ENCODE measurements at regions not wholly inside any gene's neighbourhood (a gene's known extent, or its start where the extent isn't known, plus 50 kb on each side); places are given as distances from the start of the nearest gene placed in this dataset.

- Histone ChIP-seq H3K4me2 (ENCODE audit: low read length) (no peak overlapping the region), H3K9ac (ENCODE audit: low read length) (no peak overlapping the region), H3K4me3 (ENCODE audit: low read length) (no peak overlapping the region), H2AFZ (ENCODE audit: low read depth, low read length) (no peak overlapping the region), H3K79me2 (replicated peaks; ENCODE audit: insufficient read depth, low read length) (no peaks in the 10 kb centered on the region), H3K9me3 (ENCODE audit: low read length) (no peaks in the 10 kb centered on the region), H3F3A (ENCODE audit: insufficient read depth, low read length, poor library complexity, severe bottlenecking) (no peaks in the 10 kb centered on the region), H3K9me2 (ENCODE audit: insufficient read depth, low read length) (no peaks in the 10 kb centered on the region), H3K36me3 (ENCODE audit: insufficient read depth, low read length) (no peaks in the 10 kb centered on the region), H3K27ac (ENCODE audit: low read length) (no peak overlapping the region), H4K20me1 (ENCODE audit: insufficient read depth) (no peaks in the 10 kb centered on the region), H3K27me3 (ENCODE audit: insufficient read depth, low read depth, low read length) (no peaks in the 10 kb centered on the region)
- TF ChIP-seq RAD21 (conservative IDR thresholded peaks at IDR 0.05) (no peak), MXI1 (conservative IDR thresholded peaks at IDR 0.05; ENCODE audit: poor library complexity, severe bottlenecking) (no peak), SMC3 (conservative IDR thresholded peaks at IDR 0.05; ENCODE audit: poor library complexity) (no peak), EZH2 (IDR thresholded peaks at IDR 0.05; ENCODE audit: borderline replicate concordance, insufficient read depth, low read length, poor library complexity, severe bottlenecking) (no peak), POLR2AphosphoS5 (IDR thresholded peaks at IDR 0.05) (no peak), EP300 (conservative IDR thresholded peaks at IDR 0.05; ENCODE audit: poor library complexity, severe bottlenecking) (no peak), TAF1 (IDR thresholded peaks at IDR 0.05; ENCODE audit: low read depth) (no peak), REST (IDR thresholded peaks at IDR 0.05; ENCODE audit: borderline replicate concordance) (no peak)
- TF ChIP-seq, protein P1, sequence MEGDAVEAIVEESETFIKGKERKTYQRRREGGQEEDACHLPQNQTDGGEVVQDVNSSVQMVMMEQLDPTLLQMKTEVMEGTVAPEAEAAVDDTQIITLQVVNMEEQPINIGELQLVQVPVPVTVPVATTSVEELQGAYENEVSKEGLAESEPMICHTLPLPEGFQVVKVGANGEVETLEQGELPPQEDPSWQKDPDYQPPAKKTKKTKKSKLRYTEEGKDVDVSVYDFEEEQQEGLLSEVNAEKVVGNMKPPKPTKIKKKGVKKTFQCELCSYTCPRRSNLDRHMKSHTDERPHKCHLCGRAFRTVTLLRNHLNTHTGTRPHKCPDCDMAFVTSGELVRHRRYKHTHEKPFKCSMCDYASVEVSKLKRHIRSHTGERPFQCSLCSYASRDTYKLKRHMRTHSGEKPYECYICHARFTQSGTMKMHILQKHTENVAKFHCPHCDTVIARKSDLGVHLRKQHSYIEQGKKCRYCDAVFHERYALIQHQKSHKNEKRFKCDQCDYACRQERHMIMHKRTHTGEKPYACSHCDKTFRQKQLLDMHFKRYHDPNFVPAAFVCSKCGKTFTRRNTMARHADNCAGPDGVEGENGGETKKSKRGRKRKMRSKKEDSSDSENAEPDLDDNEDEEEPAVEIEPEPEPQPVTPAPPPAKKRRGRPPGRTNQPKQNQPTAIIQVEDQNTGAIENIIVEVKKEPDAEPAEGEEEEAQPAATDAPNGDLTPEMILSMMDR (IDR thresholded peaks at IDR 0.05; ENCODE audit: poor library complexity, severe bottlenecking) = no peak
These were observed 188.6 kb upstream of the FN1 start for GRCh38 chr2:215624423-215624829.

DNA sequence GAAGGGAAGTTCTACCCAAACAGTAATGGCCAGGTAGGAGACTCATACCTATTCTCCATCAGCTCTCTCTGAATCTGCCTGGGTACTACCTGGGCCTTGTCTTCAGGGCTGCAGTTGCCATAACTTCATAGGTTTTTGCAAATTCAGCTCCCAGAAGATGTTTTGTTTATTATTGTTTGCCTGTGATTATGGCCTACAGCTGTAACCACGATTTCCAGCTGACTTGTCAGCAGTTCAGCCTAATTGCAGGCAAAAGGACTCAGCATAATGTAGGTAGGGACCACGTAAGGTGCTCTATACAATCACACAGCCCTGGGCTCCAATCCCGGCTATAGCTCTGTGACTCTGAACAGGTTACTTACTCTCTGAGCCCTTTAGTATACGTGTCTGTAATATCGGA, 187.0 kb upstream of the FN1 start:
- TF ChIP-seq REST (IDR thresholded peaks at IDR 0.05; ENCODE audit: borderline replicate concordance) = no peak
- no peak for TF ChIP-seq SMC3 (conservative IDR thresholded peaks at IDR 0.05; ENCODE audit: poor library complexity)
- no peak for TF ChIP-seq POLR2AphosphoS5 (IDR thresholded peaks at IDR 0.05)
- TF ChIP-seq EP300 (conservative IDR thresholded peaks at IDR 0.05; ENCODE audit: poor library complexity, severe bottlenecking) = no peak
- no peaks in the 10 kb centered on the region for H3K9me2 ChIP-seq (ENCODE audit: insufficient read depth, low read length)
- H3K4me3 ChIP-seq (ENCODE audit: low read length) = no peak overlapping the region
- no peaks in the 10 kb centered on the region for H4K20me1 ChIP-seq (ENCODE audit: insufficient read depth)
- no peak overlapping the region for H3K27ac ChIP-seq (ENCODE audit: low read length)
- no peaks in the 10 kb centered on the region for H3K36me3 ChIP-seq (ENCODE audit: insufficient read depth, low read length)
- no peaks in the 10 kb centered on the region for H3K9me3 ChIP-seq (ENCODE audit: low read length)
- no peaks in the 10 kb centered on the region for H3K27me3 ChIP-seq (ENCODE audit: insufficient read depth, low read depth, low read length)
- no peaks in the 10 kb centered on the region for H3F3A ChIP-seq (ENCODE audit: insufficient read depth, low read length, poor library complexity, severe bottlenecking)
- no peak overlapping the region for H3K9ac ChIP-seq (ENCODE audit: low read length)
- no peak overlapping the region for H2AFZ ChIP-seq (ENCODE audit: low read depth, low read length)
- no peak overlapping the region for H3K4me2 ChIP-seq (ENCODE audit: low read length)
- no peaks in the 10 kb centered on the region for H3K79me2 ChIP-seq (replicated peaks; ENCODE audit: insufficient read depth, low read length)

All from neural cell (in vitro differentiated cells).